WERI-Rb-1 (cell line): ENCODE measurements at regions not wholly inside any gene's neighbourhood (a gene's known extent, or its start where the extent isn't known, plus 50 kb on each side); places are given as distances from the start of the nearest gene placed in this dataset.

Experiments
- DNase-seq: peaks from one replicate; pipeline ENCODE4 v3.0.0-alpha.2; 2020
- H3K27ac ChIP-seq: fragments of 250-450 bp; sonication (Bioruptor Pico); 2 replicates; pipeline ENCODE4 v1.5.1; 2020; ENCODE audit warnings: mild to moderate bottlenecking, moderate library complexity
- H3K27me3 ChIP-seq: fragments of 250-450 bp; sonication (Bioruptor Pico); 2 replicates; pipeline ENCODE4 v1.5.1; 2021; ENCODE audit warnings: mild to moderate bottlenecking, low read depth, moderate library complexity; ENCODE audit not compliant: insufficient read depth, severe bottlenecking
- H3K36me3 ChIP-seq: fragments of 250-450 bp; sonication (Bioruptor Pico); 2 replicates; pipeline ENCODE4 v1.5.1; 2020; ENCODE audit warnings: mild to moderate bottlenecking, moderate library complexity
- H3K4me3 ChIP-seq: 2 replicates; pipeline ENCODE4 v1.5.1; 2011; ENCODE audit warnings: low read depth, mild to moderate bottlenecking, control low read depth, low read length
- H3K9me3 ChIP-seq: fragments of 250-450 bp; sonication (Bioruptor Pico); 2 replicates; pipeline ENCODE4 v1.5.1; 2021; ENCODE audit warnings: mild to moderate bottlenecking, moderate library complexity; ENCODE audit not compliant: severe bottlenecking
- TF ChIP-seq, protein P1 (sequence below): IDR thresholded peaks from 2 replicates; pipeline ENCODE4 v1.5.1; 2011; ENCODE audit warnings: low read depth, mild to moderate bottlenecking, control low read depth, inconsistent platforms, low read length

DNA sequence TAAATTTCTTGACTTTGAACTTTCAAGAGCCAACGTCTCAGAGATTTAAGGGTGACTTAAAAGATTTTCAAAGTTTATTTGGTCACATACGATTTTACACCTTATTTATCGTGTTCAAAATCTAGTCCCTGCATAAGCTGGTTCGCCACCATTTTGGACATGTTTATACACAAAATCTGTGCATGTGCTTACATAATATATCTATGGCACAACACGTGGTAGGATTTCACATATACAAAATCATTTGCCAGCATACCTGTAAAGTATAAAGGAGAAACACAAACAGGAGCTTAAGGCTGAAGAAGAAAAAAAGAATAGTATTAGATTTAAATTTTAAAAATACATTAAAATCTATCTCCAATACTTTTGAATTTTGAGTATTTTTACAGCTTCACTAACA lies 190.0 kb upstream of the KYNU start:
- TF ChIP-seq, protein P1, sequence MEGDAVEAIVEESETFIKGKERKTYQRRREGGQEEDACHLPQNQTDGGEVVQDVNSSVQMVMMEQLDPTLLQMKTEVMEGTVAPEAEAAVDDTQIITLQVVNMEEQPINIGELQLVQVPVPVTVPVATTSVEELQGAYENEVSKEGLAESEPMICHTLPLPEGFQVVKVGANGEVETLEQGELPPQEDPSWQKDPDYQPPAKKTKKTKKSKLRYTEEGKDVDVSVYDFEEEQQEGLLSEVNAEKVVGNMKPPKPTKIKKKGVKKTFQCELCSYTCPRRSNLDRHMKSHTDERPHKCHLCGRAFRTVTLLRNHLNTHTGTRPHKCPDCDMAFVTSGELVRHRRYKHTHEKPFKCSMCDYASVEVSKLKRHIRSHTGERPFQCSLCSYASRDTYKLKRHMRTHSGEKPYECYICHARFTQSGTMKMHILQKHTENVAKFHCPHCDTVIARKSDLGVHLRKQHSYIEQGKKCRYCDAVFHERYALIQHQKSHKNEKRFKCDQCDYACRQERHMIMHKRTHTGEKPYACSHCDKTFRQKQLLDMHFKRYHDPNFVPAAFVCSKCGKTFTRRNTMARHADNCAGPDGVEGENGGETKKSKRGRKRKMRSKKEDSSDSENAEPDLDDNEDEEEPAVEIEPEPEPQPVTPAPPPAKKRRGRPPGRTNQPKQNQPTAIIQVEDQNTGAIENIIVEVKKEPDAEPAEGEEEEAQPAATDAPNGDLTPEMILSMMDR, result no peak
- Histone ChIP-seq H3K27me3 (no peaks in the 10 kb centered on the region), H3K36me3 (no peaks in the 10 kb centered on the region), H3K9me3 (no peaks in the 10 kb centered on the region), H3K27ac (no peak overlapping the region), H3K4me3 (no peak overlapping the region)
- DNase-seq, result no peak

DNA sequence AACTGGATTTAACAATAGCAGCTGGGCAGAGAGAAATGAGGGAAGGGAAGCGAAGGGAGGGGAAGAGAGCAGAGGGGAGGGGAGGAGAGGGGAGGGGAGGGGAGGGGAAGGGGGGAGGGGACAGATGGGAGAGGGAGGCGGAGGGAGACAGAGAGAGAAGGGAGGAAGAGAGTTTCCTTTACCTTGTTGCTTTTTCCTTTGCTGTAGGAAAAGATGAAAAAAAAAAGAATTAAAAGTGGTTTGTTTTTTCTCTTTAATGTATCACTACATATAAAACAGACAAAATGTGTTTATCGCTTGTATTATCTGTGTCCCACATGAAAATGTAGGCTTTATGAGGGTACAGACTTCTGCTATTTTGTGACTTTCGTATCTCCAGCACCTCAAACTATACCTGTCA lies 190.4 kb upstream of the KYNU start:
- TF ChIP-seq, protein P1, result no peak
- Histone ChIP-seq H3K9me3 (no peaks in the 10 kb centered on the region), H3K36me3 (no peaks in the 10 kb centered on the region), H3K27ac (no peak overlapping the region), H3K27me3 (no peaks in the 10 kb centered on the region), H3K4me3 (no peak overlapping the region)
- no peak for DNase-seq

DNA sequence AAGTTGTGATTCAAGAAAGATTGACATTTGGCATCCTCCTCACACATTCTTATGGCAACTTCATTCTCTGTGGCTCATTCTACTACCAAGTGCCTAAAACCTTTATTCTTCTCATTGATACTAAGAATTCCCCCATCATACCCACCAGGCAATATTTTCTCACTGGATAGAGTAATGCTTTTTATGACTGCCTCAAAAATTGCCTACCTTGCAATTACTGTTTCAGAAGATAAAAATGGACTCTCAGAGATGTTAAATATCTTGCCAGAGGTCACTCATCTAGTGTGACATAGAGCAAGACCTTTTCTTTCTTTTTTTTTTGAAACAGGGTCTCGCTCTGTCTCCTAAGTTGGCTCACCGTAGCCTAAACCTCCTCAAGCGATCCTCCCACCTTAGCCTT lies 192.8 kb upstream of the KYNU start:
- Histone ChIP-seq H3K9me3 (no peaks in the 10 kb centered on the region), H3K36me3 (no peaks in the 10 kb centered on the region), H3K4me3 (no peak overlapping the region), H3K27ac (no peak overlapping the region), H3K27me3 (no peaks in the 10 kb centered on the region)
- TF ChIP-seq, protein P1, result no peak
- no peak for DNase-seq

DNA sequence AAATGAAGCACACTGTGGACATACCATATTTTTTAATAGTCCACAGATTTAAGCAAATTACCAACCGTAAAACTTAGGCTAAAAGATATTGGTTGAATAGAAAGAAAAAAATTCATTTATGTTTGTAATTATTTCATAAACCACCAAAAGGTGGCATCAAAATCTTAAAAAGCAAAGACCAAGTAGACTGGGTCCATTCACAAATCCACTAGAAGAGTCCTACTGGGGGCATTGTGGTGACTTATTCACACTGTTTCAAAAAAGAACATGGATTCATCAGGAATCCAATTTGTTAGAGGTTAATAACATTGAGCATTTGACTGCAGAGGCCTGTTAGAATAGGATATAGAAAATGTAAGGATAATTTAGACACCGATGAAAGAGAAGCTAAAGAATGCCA lies 194.9 kb upstream of the KYNU start:
- no peaks in the 10 kb centered on the region for H3K36me3 ChIP-seq
- TF ChIP-seq, protein P1, result no peak
- no peak for DNase-seq
- H3K27me3 ChIP-seq, result no peaks in the 10 kb centered on the region
- no peak overlapping the region for H3K27ac ChIP-seq
- no peak overlapping the region for H3K4me3 ChIP-seq
- no peaks in the 10 kb centered on the region for H3K9me3 ChIP-seq

DNA sequence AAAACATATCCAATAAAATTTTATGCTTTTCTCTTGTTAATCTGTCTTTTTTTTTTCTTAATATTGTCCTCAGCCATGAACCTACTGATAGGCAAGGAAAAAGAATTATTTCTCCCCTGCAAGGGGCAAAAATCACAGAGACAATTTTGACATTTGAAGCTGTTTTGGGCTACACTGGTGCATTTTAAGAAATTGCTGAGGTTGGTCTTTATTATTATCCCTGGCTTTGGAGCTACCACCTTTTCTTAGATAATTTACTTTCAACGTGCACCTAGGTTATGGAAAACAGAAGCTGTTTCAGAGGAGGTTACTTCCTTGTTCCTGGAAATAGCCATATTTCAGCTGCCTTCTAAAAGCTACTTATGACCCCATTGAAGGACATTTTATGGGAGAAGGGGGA lies 195.5 kb upstream of the KYNU start:
- TF ChIP-seq, protein P1, result no peak
- no peak overlapping the region for H3K4me3 ChIP-seq
- no peaks in the 10 kb centered on the region for H3K27me3 ChIP-seq
- no peaks in the 10 kb centered on the region for H3K9me3 ChIP-seq
- H3K36me3 ChIP-seq, result no peaks in the 10 kb centered on the region
- DNase-seq, result no peak
- no peak overlapping the region for H3K27ac ChIP-seq

DNA sequence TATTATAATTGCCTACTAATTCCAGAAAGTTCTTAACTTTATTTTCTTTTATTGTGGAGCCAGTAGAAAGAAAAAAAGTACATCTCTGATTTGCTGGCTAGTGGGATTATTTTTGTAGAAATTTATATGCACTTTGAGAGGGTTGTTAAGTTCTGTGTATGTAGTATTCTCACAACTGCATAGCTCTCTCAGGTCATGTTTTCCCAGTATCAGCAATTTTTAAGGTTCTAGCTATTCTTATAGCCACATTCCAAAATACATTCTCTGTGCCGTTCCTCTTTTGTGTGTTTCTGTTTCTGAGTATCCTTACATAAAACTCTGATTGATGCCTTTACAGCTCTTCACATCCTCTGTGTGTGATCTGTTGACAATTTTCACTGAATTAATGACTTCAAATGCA lies 199.3 kb upstream of the KYNU start:
- H3K27me3 ChIP-seq, result no peaks in the 10 kb centered on the region
- no peak overlapping the region for H3K4me3 ChIP-seq
- no peak for DNase-seq
- no peak overlapping the region for H3K27ac ChIP-seq
- H3K9me3 ChIP-seq, result no peaks in the 10 kb centered on the region
- H3K36me3 ChIP-seq, result no peaks in the 10 kb centered on the region
- TF ChIP-seq, protein P1, result no peak
